H1 (cell line): ENCODE measurements at regions not wholly inside any gene's neighbourhood (a gene's known extent, or its start where the extent isn't known, plus 50 kb on each side); places are given as distances from the start of the nearest gene placed in this dataset.

Source experiments
- CTCF ChIA-PET: fragments of 300-600 bp; sonication (Branson Sonifier 250); formaldehyde crosslinking; loops from one replicate; lab custom pipeline; 2021; ENCODE audit not compliant: partially characterized antibody; lab: Charles Lee
- POLR2A ChIA-PET: fragments of 300-600 bp; sonication (Branson Sonifier 250); formaldehyde crosslinking; loops from one replicate; lab custom pipeline; 2021; ENCODE audit warnings: inconsistent platforms; ENCODE audit not compliant: partially characterized antibody; lab: Charles Lee
- DNase-seq, 2 experiments: peaks; one replicate each; pipeline versions ENCODE4 v3.0.0 to v3.0.0-alpha.2; 2010 to 2022; ENCODE audit warnings: low spot score in 2 of 2, low read depth in 1 of 2, mixed read lengths in 1 of 2
- FAIRE-seq: peaks from 2 replicates; lab custom pipeline; 2011; peaks lifted over from hg19 to GRCh38; lab: Jason Lieb, UNC
- H2AFZ ChIP-seq: 2 replicates; pipeline ENCODE4 v1.8.1; 2012; ENCODE audit warnings: low read length, inconsistent platforms
- H2AK5ac ChIP-seq: 2 replicates; pipeline ENCODE4 v1.6.1; 2013; ENCODE audit warnings: low read depth, low read length
- H2BK120ac ChIP-seq: replicated peaks from 2 replicates; pipeline ENCODE3; 2013; ENCODE audit warnings: low read depth, low read length, inconsistent platforms
- H2BK12ac ChIP-seq: 2 replicates; pipeline ENCODE4 v1.6.1; 2013; ENCODE audit warnings: low read depth, low read length
- H2BK15ac ChIP-seq: 2 replicates; pipeline ENCODE4 v1.6.1; 2013; ENCODE audit warnings: low read length
- H2BK20ac ChIP-seq: 2 replicates; pipeline ENCODE4 v1.6.1; 2013; ENCODE audit warnings: low read length
- H2BK5ac ChIP-seq: 2 replicates; pipeline ENCODE4 v1.6.1; 2013; ENCODE audit warnings: low read depth, low read length
- H3K14ac ChIP-seq: 2 replicates; pipeline ENCODE4 v1.6.1; 2013; ENCODE audit warnings: inconsistent platforms; ENCODE audit not compliant: insufficient read length
- H3K18ac ChIP-seq: 2 replicates; pipeline ENCODE4 v1.6.1; 2013; ENCODE audit warnings: low read length; ENCODE audit errors: extremely low read depth
- H3K23ac ChIP-seq: 2 replicates; pipeline ENCODE4 v1.6.1; 2013; ENCODE audit warnings: inconsistent platforms; ENCODE audit not compliant: insufficient read length
- H3K23me2 ChIP-seq: 2 replicates; pipeline ENCODE4 v1.6.1; 2013; ENCODE audit warnings: low read depth, low read length
- H3K27ac ChIP-seq: 2 replicates; pipeline ENCODE4 v1.6.1; 2011; ENCODE audit warnings: low read depth, low read length, inconsistent platforms
- H3K27me3 ChIP-seq, 4 experiments: replicated peaks in 1 of 4; 1 replicate in 1 of 4; 2 replicates in 3 of 4; pipeline versions ENCODE4 v1.6.1 to v1.8.1; 2011 to 2013; ENCODE audit warnings: low read length in 3 of 4, mild to moderate bottlenecking in 3 of 4, inconsistent platforms in 2 of 4, mixed read lengths in 2 of 4, moderate library complexity in 1 of 4; ENCODE audit not compliant: control insufficient read depth in 3 of 4, insufficient read depth in 3 of 4; ENCODE audit errors: extremely low read depth in 1 of 4
- H3K36me3 ChIP-seq, 4 experiments: 2 replicates each; pipeline versions ENCODE4 v1.6.1 to v1.8.1; 2011 to 2013; ENCODE audit warnings: mild to moderate bottlenecking in 4 of 4, low read length in 3 of 4, moderate library complexity in 2 of 4, control low read depth in 1 of 4, inconsistent platforms in 1 of 4; ENCODE audit not compliant: insufficient read depth in 4 of 4, control insufficient read depth in 2 of 4
- H3K4ac ChIP-seq: replicated peaks from 2 replicates; pipeline ENCODE3; 2013; ENCODE audit warnings: low read length, low read depth, mixed read lengths, inconsistent platforms; ENCODE audit not compliant: insufficient read length
- H3K4me1 ChIP-seq, 4 experiments: replicated peaks in 1 of 4; 1 replicate in 1 of 4; 2 replicates in 3 of 4; pipeline versions ENCODE4 v1.6.1 to v1.8.1; 2011 to 2013; ENCODE audit warnings: low read length in 3 of 4, inconsistent platforms in 2 of 4, mixed read lengths in 1 of 4; ENCODE audit not compliant: insufficient read depth in 4 of 4, control insufficient read depth in 3 of 4
- H3K4me2 ChIP-seq, 2 experiments: 2 replicates each; pipeline versions ENCODE4 v1.6.1 to v1.8.1; 2011 to 2013; ENCODE audit warnings: low read depth in 2 of 2, low read length in 2 of 2, control low read depth in 1 of 2, inconsistent platforms in 1 of 2, mild to moderate bottlenecking in 1 of 2; ENCODE audit not compliant: insufficient read depth in 1 of 2
- H3K4me3 ChIP-seq, 4 experiments: fragments of 200-600, 300-600 bp in 1 of 4; sonication (generic), shearing (Covaris generic), sonication (Bioruptor Twin) in 1 of 4; 2 replicates each; pipeline versions ENCODE4 v1.5.1 to v1.8.1; 2011 to 2016; ENCODE audit warnings: low read length in 4 of 4, low read depth in 3 of 4, control low read depth in 2 of 4, inconsistent platforms in 2 of 4, mild to moderate bottlenecking in 2 of 4, mixed read lengths in 1 of 4, moderate library complexity in 1 of 4; ENCODE audit not compliant: insufficient read depth in 2 of 4; ENCODE audit errors: extremely low read depth in 1 of 4
- H3K56ac ChIP-seq: replicated peaks from 2 replicates; pipeline ENCODE3; 2013; ENCODE audit warnings: low read depth, mild to moderate bottlenecking, mixed read lengths, low read length, inconsistent platforms; ENCODE audit not compliant: insufficient read length
- H3K79me1 ChIP-seq: 2 replicates; pipeline ENCODE4 v1.6.1; 2013; ENCODE audit warnings: low read depth, low read length, control low read depth
- H3K79me2 ChIP-seq, 2 experiments: 2 replicates each; pipeline versions ENCODE4 v1.6.1 to v1.8.1; 2012 to 2013; ENCODE audit warnings: low read length in 2 of 2, mild to moderate bottlenecking in 2 of 2, inconsistent platforms in 1 of 2; ENCODE audit not compliant: insufficient read depth in 2 of 2, control insufficient read depth in 1 of 2
- H3K9ac ChIP-seq, 4 experiments: replicated peaks in 1 of 4; 1 replicate in 1 of 4; 2 replicates in 3 of 4; pipeline versions ENCODE4 v1.6.1 to v1.8.1; 2011 to 2013; ENCODE audit warnings: low read depth in 3 of 4, low read length in 3 of 4, control low read depth in 2 of 4, mild to moderate bottlenecking in 2 of 4, moderate library complexity in 2 of 4, inconsistent platforms in 1 of 4; ENCODE audit errors: extremely low read depth in 1 of 4
- H3K9me3 ChIP-seq, 2 experiments: 2 replicates each; pipeline versions ENCODE4 v1.6.1 to v1.8.1; 2012 to 2013; ENCODE audit warnings: mild to moderate bottlenecking in 2 of 2, moderate library complexity in 2 of 2, control low read depth in 1 of 2, inconsistent platforms in 1 of 2, low read depth in 1 of 2, low read length in 1 of 2, mixed read lengths in 1 of 2; ENCODE audit not compliant: insufficient read depth in 2 of 2
- H4K20me1 ChIP-seq, 2 experiments: replicated peaks in 1 of 2; 2 replicates each; pipeline versions ENCODE3 to v1.8.1; 2011 to 2013; ENCODE audit warnings: inconsistent platforms in 2 of 2, low read length in 2 of 2, mild to moderate bottlenecking in 1 of 2; ENCODE audit not compliant: insufficient read depth in 2 of 2, control insufficient read depth in 1 of 2
- H4K5ac ChIP-seq: 2 replicates; pipeline ENCODE4 v1.6.1; 2013; ENCODE audit warnings: low read length, low read depth, mixed read lengths, inconsistent platforms; ENCODE audit not compliant: insufficient read length
- H4K8ac ChIP-seq: 2 replicates; pipeline ENCODE4 v1.8.0; 2013; ENCODE audit warnings: mild to moderate bottlenecking, moderate library complexity, low read length, inconsistent platforms; ENCODE audit not compliant: insufficient read depth; ENCODE audit errors: extremely low read depth
- H4K91ac ChIP-seq: replicated peaks from 2 replicates; pipeline ENCODE3; 2013; ENCODE audit warnings: low read length, mixed read lengths, inconsistent platforms; ENCODE audit not compliant: insufficient read length
- CBX5 ChIP-seq: fragments of 300-800, 300-1000 bp; sonication (generic); IDR thresholded peaks from 2 replicates; pipeline ENCODE4 v1.7.1; 2016; ENCODE audit warnings: antibody characterized with exemption, low read length, low read depth
- CHD1 ChIP-seq: IDR thresholded peaks from 2 replicates; pipeline ENCODE4 v1.6.1; 2012; ENCODE audit warnings: low read depth, low read length, improper control_type of control experiment
- EP300 ChIP-seq, 2 experiments: IDR thresholded peaks; 1 replicate in 1 of 2; 2 replicates in 1 of 2; pipeline ENCODE4 v1.6.1; 2011 to 2012; ENCODE audit warnings: low read depth in 2 of 2, low read length in 2 of 2, mild to moderate bottlenecking in 2 of 2, borderline replicate concordance in 1 of 2, inconsistent platforms in 1 of 2, moderate library complexity in 1 of 2
- FOSL1 ChIP-seq: IDR thresholded peaks from 2 replicates; pipeline ENCODE4 v1.6.1; 2011; ENCODE audit warnings: mild to moderate bottlenecking, low read depth, low read length, moderate library complexity; ENCODE audit not compliant: insufficient read depth
- HDAC6 ChIP-seq: IDR thresholded peaks from one replicate; pipeline ENCODE4 v1.7.1; 2012; ENCODE audit warnings: low read depth, mild to moderate bottlenecking, inconsistent platforms, low read length, moderate library complexity
- PHF8 ChIP-seq: fragments of 200-600 bp; sonication (generic); conservative IDR thresholded peaks from 2 replicates; pipeline ENCODE4 v1.7.1; 2012; ENCODE audit warnings: low read depth, mild to moderate bottlenecking, inconsistent platforms, low read length, moderate library complexity
- SIX5 ChIP-seq: IDR thresholded peaks from 2 replicates; pipeline ENCODE4 v1.6.1; 2011; ENCODE audit warnings: mild to moderate bottlenecking, low read depth, low read length
- WGBS, 2 experiments: shearing (Covaris generic) in 1 of 2; methylation state at CpG; one replicate each; pipeline versions ENCODE4 v1.1.6 to v1.1.7; 2013 to 2015; ENCODE audit warnings: low lambda C conversion rate in 2 of 2, mixed read lengths in 2 of 2, inconsistent platforms in 1 of 2, low coverage in 1 of 2, missing lambda C conversion rate in 1 of 2; ENCODE audit not compliant: insufficient replicate concordance in 2 of 2, insufficient coverage in 1 of 2, insufficient read length in 1 of 2; ENCODE audit errors: extremely low coverage in 1 of 2, missing lambda C conversion rate in 1 of 2; 5-methylcytosine and 5-hydroxymethylcytosine counted together
- TF ChIP-seq, protein P1 (sequence below): IDR thresholded peaks from 2 replicates; pipeline ENCODE4 v1.6.1; 2011; ENCODE audit warnings: low read depth, mild to moderate bottlenecking, low read length; ENCODE audit not compliant: insufficient read depth

DNA sequence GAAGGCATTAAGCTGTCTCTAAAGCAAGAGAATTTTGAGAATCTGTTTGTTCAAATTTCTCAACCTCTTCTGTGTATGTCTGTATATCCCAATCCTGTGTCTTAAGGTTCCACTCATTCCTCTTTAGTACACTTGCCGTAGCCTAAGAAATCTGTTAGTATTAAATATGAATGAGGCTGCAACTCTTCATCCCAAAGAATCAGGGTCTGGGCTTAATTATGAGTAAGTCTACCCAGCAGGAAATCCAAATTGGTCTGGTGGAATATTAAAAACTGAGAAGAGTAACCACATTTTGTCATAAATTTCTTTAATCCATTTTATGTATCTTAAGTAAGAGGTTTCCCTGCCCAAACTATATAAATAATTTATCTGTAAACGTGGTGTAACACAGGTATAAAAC, 1171.2 kb downstream of the CDH12 start:
- ChIA-PET POLR2A (no interaction called here), CTCF (no interaction called here)
- Histone ChIP-seq H3K14ac (no peak overlapping the region), H3K36me3 (no peaks in the 10 kb centered on the region), H2BK15ac (no peak overlapping the region), H2BK20ac (no peak overlapping the region), H4K5ac (no peak overlapping the region), H3K56ac (no peak overlapping the region), H2AFZ (no peak overlapping the region), H2BK5ac (no peak overlapping the region), H4K91ac (no peak overlapping the region), H4K20me1 (no peaks in the 10 kb centered on the region), H3K9me3 (no peaks in the 10 kb centered on the region), H3K9ac (no peak overlapping the region), H3K4me3 (no peak overlapping the region), H3K23ac (no peak overlapping the region), H3K79me2 (no peaks in the 10 kb centered on the region), H2BK120ac (no peak overlapping the region), H3K27me3 (no peaks in the 10 kb centered on the region), H3K4me1 (no peaks in the 10 kb centered on the region), H2BK12ac (no peak overlapping the region), H4K8ac (no peak overlapping the region), H3K4ac (no peak overlapping the region), H3K18ac (no peak overlapping the region), H3K79me1 (no peaks in the 10 kb centered on the region), H2AK5ac (no peak overlapping the region), H3K23me2 (no peaks in the 10 kb centered on the region), H3K4me2 (no peak overlapping the region), H3K27ac (no peak overlapping the region)
- FAIRE-seq (no peak), DNase-seq (no peak)
- 93% methylated on average over 2 of the region's 2 CpGs; no CpG with 5 or more reads in 1 of the 2 experiments for WGBS, 2 experiments
- TF ChIP-seq PHF8 (no peak), EP300 (IDR thresholded peaks at IDR 0.05; ENCODE audit: borderline replicate concordance in 1 of 2, low read depth in 2 of 2, low read length in 2 of 2) (no peak), CBX5 (no peak), FOSL1 (no peak), CHD1 (no peak), SIX5 (no peak), HDAC6 (no peak)
- TF ChIP-seq, protein P1, sequence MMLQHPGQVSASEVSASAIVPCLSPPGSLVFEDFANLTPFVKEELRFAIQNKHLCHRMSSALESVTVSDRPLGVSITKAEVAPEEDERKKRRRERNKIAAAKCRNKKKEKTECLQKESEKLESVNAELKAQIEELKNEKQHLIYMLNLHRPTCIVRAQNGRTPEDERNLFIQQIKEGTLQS: no peak
